ENCODE measurements at regions not wholly inside any gene's neighbourhood (a gene's known extent, or its start where the extent isn't known, plus 50 kb on each side); places are given as distances from the start of the nearest gene placed in this dataset.

- H3K4me3 ChIP-seq = no peak overlapping the region
- H3K27me3 ChIP-seq = peaks cover 0 to 33% (median 17%) of the 10 kb centered on the region in 7 donors
- intact Hi-C loops (cut with DNase I) = loop anchor here in 1 of 10 donors (5.0 kb wide), 1 partner anchor 1434 kb away; no protein-coding TSS in a partner anchor
- DNase-seq (no peak), ATAC-seq (no peak)
- H3K4me1 ChIP-seq = no peaks in the 10 kb centered on the region
- H3K36me3 ChIP-seq = no peaks in the 10 kb centered on the region
- H3K9me3 ChIP-seq = no peaks in the 10 kb centered on the region
- no peak for TF ChIP-seq CTCF (IDR thresholded peaks at IDR 0.05)
- 77 to 82% methylated on average over 3 of the region's 3 CpGs for whole genome bisulfite sequencing, 2 donors
- H3K27ac ChIP-seq = no peak overlapping the region
Measured at GRCh38 chr2:198308368-198308767, 504.0 kb downstream of the PLCL1 start.

GRCh38 chr2:198307093-198307492, 502.7 kb downstream of the PLCL1 start:
- no peak for DNase-seq
- Histone ChIP-seq H3K4me3 (no peak overlapping the region), H3K36me3 (no peaks in the 10 kb centered on the region), H3K27ac (no peak overlapping the region), H3K9me3 (no peaks in the 10 kb centered on the region), H3K4me1 (no peaks in the 10 kb centered on the region), H3K27me3 (peaks cover 0 to 23% (median 7%) of the 10 kb centered on the region in 7 donors)
- 80 to 84% methylated on average over 3 of the region's 3 CpGs for WGBS, 2 donors
- ATAC-seq = no peak
- no peak for TF ChIP-seq CTCF (IDR thresholded peaks at IDR 0.05)
- intact Hi-C loops (cut with DNase I) = loop anchor here in 1 of 10 donors (5.0 kb wide), 1 partner anchor 1435 kb away; no protein-coding TSS in a partner anchor

GRCh38 chr2:198304859-198305258, 500.5 kb downstream of the PLCL1 start:
- no peaks in the 10 kb centered on the region for H3K36me3 ChIP-seq
- no peak overlapping the region for H3K4me3 ChIP-seq
- 73 to 76% methylated on average over 4 of the region's 4 CpGs for WGBS, 2 donors
- H3K9me3 ChIP-seq = no peaks in the 10 kb centered on the region
- DNase-seq = no peak
- no peaks in the 10 kb centered on the region for H3K4me1 ChIP-seq
- TF ChIP-seq CTCF (IDR thresholded peaks at IDR 0.05) = no peak
- H3K27me3 ChIP-seq = peaks cover 0 to 11% (median 0%) of the 10 kb centered on the region in 7 donors
- ATAC-seq = no peak
- H3K27ac ChIP-seq = no peak overlapping the region
- intact Hi-C loops (cut with DNase I) = loop anchor here in 1 of 10 donors (5.0 kb wide), 1 partner anchor 1437 kb away; no protein-coding TSS in a partner anchor

- Histone ChIP-seq H3K9me3 (no peaks in the 10 kb centered on the region), H3K27me3 (peaks cover 0 to 16% (median 0%) of the 10 kb centered on the region in 7 donors), H3K4me1 (peaks cover 0 to 6% (median 0%) of the 10 kb centered on the region in 9 donors), H3K36me3 (no peaks in the 10 kb centered on the region), H3K27ac (no peak overlapping the region), H3K4me3 (no peak overlapping the region)
- WGBS, 2 donors = 63 to 72% methylated on average over 2 of the region's 2 CpGs
- intact Hi-C loops (cut with DNase I) = loop anchor here (2.0 to 10.0 kb wide), 11 partner anchors 153 to 593 kb away; partner anchors contain the start of genes MARS2 (in 5 of the 10) and PLCL1 (in 2 of the 10)
- no peak for TF ChIP-seq CTCF (IDR thresholded peaks at IDR 0.05)
- ATAC-seq (no peak), DNase-seq (no peak)
Measured at GRCh38 chr2:198297350-198297749, 493.0 kb downstream of the PLCL1 start.
